Medulla oblongata (tissue), 1 donor: ENCODE measurements at regions not wholly inside any gene's neighbourhood (a gene's known extent, or its start where the extent isn't known, plus 50 kb on each side); places are given as distances from the start of the nearest gene placed in this dataset.
A peak's percentile ranks its signal among the peaks of the same experiment; 100 is the strongest.

Source experiments
- DNase-seq: peaks from one replicate; pipeline ENCODE4 v3.0.0-alpha.2; 2015; ENCODE audit errors: extremely low spot score

GRCh38 chr2:217749008-217749407 lies 253.8 kb downstream of the TNS1 start:
- DNase-seq: no peak

- DNase-seq: no peak
These were observed 256.0 kb downstream of the TNS1 start for GRCh38 chr2:217746808-217747207.

GRCh38 chr2:217743966-217744761 lies 258.6 kb downstream of the TNS1 start:
- peak; percentile 70 for DNase-seq

GRCh38 chr2:217743407-217743806 lies 259.4 kb downstream of the TNS1 start:
- DNase-seq: no peak

- peak; percentile 66 for DNase-seq
These were observed 260.0 kb downstream of the TNS1 start for GRCh38 chr2:217742841-217743240.

- DNase-seq: no peak
These were observed 260.5 kb downstream of the TNS1 start for GRCh38 chr2:217742276-217742675.

- DNase-seq: peak; percentile 51
These were observed 261.3 kb downstream of the TNS1 start for GRCh38 chr2:217741381-217741955.

GRCh38 chr2:217740756-217741155 lies 262.0 kb downstream of the TNS1 start:
- DNase-seq: no peak

- DNase-seq: no peak
These were observed 262.6 kb downstream of the TNS1 start for GRCh38 chr2:217740178-217740577.

GRCh38 chr2:217739741-217740140 lies 263.1 kb downstream of the TNS1 start:
- DNase-seq: no peak

- DNase-seq: no peak
These were observed 264.7 kb downstream of the TNS1 start for GRCh38 chr2:217738061-217738460.

GRCh38 chr2:217736776-217737550 lies 265.8 kb downstream of the TNS1 start:
- DNase-seq: no peak

GRCh38 chr2:217735899-217736298 lies 266.9 kb downstream of the TNS1 start:
- DNase-seq: no peak

GRCh38 chr2:217735034-217735433 lies 267.8 kb downstream of the TNS1 start:
- no peak for DNase-seq

- DNase-seq: no peak
These were observed 269.3 kb downstream of the TNS1 start for GRCh38 chr2:217733461-217733860.

- no peak for DNase-seq
These were observed 269.8 kb downstream of the TNS1 start for GRCh38 chr2:217732992-217733391.

GRCh38 chr2:217731805-217732204 lies 271.0 kb downstream of the TNS1 start:
- DNase-seq: no peak

- no peak for DNase-seq
These were observed 273.3 kb downstream of the TNS1 start for GRCh38 chr2:217729421-217730053.

GRCh38 chr2:217727801-217728200 lies 275.0 kb downstream of the TNS1 start:
- no peak for DNase-seq

- no peak for DNase-seq
These were observed 277.4 kb downstream of the TNS1 start for GRCh38 chr2:217725409-217725808.

- no peak for DNase-seq
These were observed 278.3 kb downstream of the TNS1 start for GRCh38 chr2:217724471-217724870.

- DNase-seq: no peak
These were observed 278.8 kb downstream of the TNS1 start for GRCh38 chr2:217723981-217724380.
